ENCODE measurements at regions not wholly inside any gene's neighbourhood (a gene's known extent, or its start where the extent isn't known, plus 50 kb on each side); places are given as distances from the start of the nearest gene placed in this dataset.

- H3K9me2 ChIP-seq = no peaks in the 10 kb centered on the region
- TF ChIP-seq ELF1 (IDR thresholded peaks at IDR 0.05) (no peak), PBX3 (IDR thresholded peaks at IDR 0.05) (no peak), TEAD4 (IDR thresholded peaks at IDR 0.05; ENCODE audit: borderline replicate concordance, insufficient read depth) (no peak), FOXM1 (IDR thresholded peaks at IDR 0.05; ENCODE audit: low read depth) (no peak), RAD21 (IDR thresholded peaks at IDR 0.05; ENCODE audit: low read length) (no peak), EP300 (IDR thresholded peaks at IDR 0.05; ENCODE audit: borderline replicate concordance in 1 of 2, low read depth in 1 of 2, low read length in 1 of 2) (no peak), TCF12 (IDR thresholded peaks at IDR 0.05) (no peak), NFIC (IDR thresholded peaks at IDR 0.05; ENCODE audit: borderline replicate concordance) (no peak), RFX5 (IDR thresholded peaks at IDR 0.05; ENCODE audit: low read length) (no peak), EZH2phosphoT487 (IDR thresholded peaks at IDR 0.05; ENCODE audit: borderline replicate concordance, low read depth) (no peak), GATA2 (CRISPR knock-in tag; IDR thresholded peaks at IDR 0.05) (no peak), FOXJ3 (CRISPR knock-in tag; IDR thresholded peaks at IDR 0.05) (no peak)
- ChIA-PET CTCF (interaction anchor here (1.3 kb wide), 1 partner anchor 24 kb away, joined by 6 read pairs; no protein-coding TSS in a partner anchor), POLR2A (no interaction called here)
- H3K27ac ChIP-seq (ENCODE audit: low read depth in 2 of 2, low read length in 1 of 2) = no peak overlapping the region
- no peak overlapping the region for H3K4me3 ChIP-seq (ENCODE audit: low read depth in 2 of 2, low read length in 1 of 2)
- H3K9me3 ChIP-seq = no peaks in the 10 kb centered on the region
- no peaks in the 10 kb centered on the region for H3K36me3 ChIP-seq (replicated peaks in 1 of 2; ENCODE audit: control insufficient read depth in 1 of 2, insufficient read depth in 2 of 2, low read length in 1 of 2)
- DNase-seq = no peak
- no peaks in the 10 kb centered on the region for H3K27me3 ChIP-seq (ENCODE audit: insufficient read depth)
- no peaks in the 10 kb centered on the region for H3K79me2 ChIP-seq (ENCODE audit: insufficient read depth)
- H3K9ac ChIP-seq = no peak overlapping the region
- 11% methylated on average over 1 of the region's 1 CpG for WGBS (ENCODE audit: low lambda C conversion rate)
- H4K20me1 ChIP-seq (ENCODE audit: insufficient read depth) = no peaks in the 10 kb centered on the region
- no peak overlapping the region for H2AFZ ChIP-seq (ENCODE audit: low read depth)
- H3K4me1 ChIP-seq (ENCODE audit: control insufficient read depth in 1 of 2, insufficient read depth in 2 of 2, low read depth in 1 of 2, low read length in 1 of 2) = no peaks in the 10 kb centered on the region
- no peaks in the 10 kb centered on the region for H3F3A ChIP-seq (replicated peaks; ENCODE audit: insufficient read depth)
- H3K4me2 ChIP-seq = no peak overlapping the region
Observed at GRCh38 chr21:41098076-41098475, 69.9 kb upstream of the BACE2 start.

GRCh38 chr21:41098481-41099042, 69.4 kb upstream of the BACE2 start:
- no peaks in the 10 kb centered on the region for H4K20me1 ChIP-seq (ENCODE audit: insufficient read depth)
- no peaks in the 10 kb centered on the region for H3K4me1 ChIP-seq (ENCODE audit: control insufficient read depth in 1 of 2, insufficient read depth in 2 of 2, low read depth in 1 of 2, low read length in 1 of 2)
- DNase-seq = no peak
- H3F3A ChIP-seq (replicated peaks; ENCODE audit: insufficient read depth) = no peaks in the 10 kb centered on the region
- no peaks in the 10 kb centered on the region for H3K36me3 ChIP-seq (replicated peaks in 1 of 2; ENCODE audit: control insufficient read depth in 1 of 2, insufficient read depth in 2 of 2, low read length in 1 of 2)
- no peak overlapping the region for H3K27ac ChIP-seq (ENCODE audit: low read depth in 2 of 2, low read length in 1 of 2)
- no peak for TF ChIP-seq CHD2 (IDR thresholded peaks at IDR 0.05; ENCODE audit: low read length, partially characterized antibody)
- no peak for TF ChIP-seq MEF2A (IDR thresholded peaks at IDR 0.05; ENCODE audit: borderline replicate concordance, low read depth)
- no peak for TF ChIP-seq ELF1 (IDR thresholded peaks at IDR 0.05)
- TF ChIP-seq MXI1 (IDR thresholded peaks at IDR 0.05; ENCODE audit: low read depth, low read length) = no peak
- no peak for TF ChIP-seq POLR2AphosphoS5 (IDR thresholded peaks at IDR 0.05; ENCODE audit: low read depth, low read length)
- no peak for TF ChIP-seq SIN3A (IDR thresholded peaks at IDR 0.05; ENCODE audit: borderline replicate concordance, low read depth, low read length)
- no peak for TF ChIP-seq EP300 (IDR thresholded peaks at IDR 0.05; ENCODE audit: borderline replicate concordance in 1 of 2, low read depth in 1 of 2, low read length in 1 of 2)
- no peak for TF ChIP-seq RCOR1 (IDR thresholded peaks at IDR 0.05; ENCODE audit: low read length)
- no peak for TF ChIP-seq FOXJ3 (CRISPR knock-in tag; IDR thresholded peaks at IDR 0.05)
- no peak for TF ChIP-seq CTCF (IDR thresholded peaks at IDR 0.05)
- no peak for TF ChIP-seq PBX3 (IDR thresholded peaks at IDR 0.05)
- no peak for TF ChIP-seq FOXM1 (IDR thresholded peaks at IDR 0.05; ENCODE audit: low read depth)
- TF ChIP-seq FOSL2 (IDR thresholded peaks at IDR 0.05; ENCODE audit: borderline replicate concordance, low read depth) = no peak
- no peak for TF ChIP-seq RXRA (IDR thresholded peaks at IDR 0.05; ENCODE audit: borderline replicate concordance, low read depth)
- no peak for TF ChIP-seq RAD21 (IDR thresholded peaks at IDR 0.05; ENCODE audit: low read length)
- H3K9me2 ChIP-seq = no peaks in the 10 kb centered on the region
- H3K9me3 ChIP-seq = no peaks in the 10 kb centered on the region
- ChIA-PET CTCF (interaction anchor here (1.0 to 1.3 kb wide), 2 partner anchors 13 to 23 kb away, joined by 3 to 6 read pairs; no protein-coding TSS in a partner anchor), POLR2A (no interaction called here)
- no peak overlapping the region for H3K4me3 ChIP-seq (ENCODE audit: low read depth in 2 of 2, low read length in 1 of 2)
- no peaks in the 10 kb centered on the region for H3K27me3 ChIP-seq (ENCODE audit: insufficient read depth)
- H3K9ac ChIP-seq = no peak overlapping the region
- no peaks in the 10 kb centered on the region for H3K79me2 ChIP-seq (ENCODE audit: insufficient read depth)
- no peak overlapping the region for H2AFZ ChIP-seq (ENCODE audit: low read depth)
- WGBS (ENCODE audit: low lambda C conversion rate) = 29% methylated on average over 2 of the region's 2 CpGs
- no peak overlapping the region for H3K4me2 ChIP-seq

Measured in SK-N-SH (cell line).